ENCODE measurements at regions not wholly inside any gene's neighbourhood (a gene's known extent, or its start where the extent isn't known, plus 50 kb on each side); places are given as distances from the start of the nearest gene placed in this dataset.
"Not testable (repeated sequence)": the region's sequence is repeated elsewhere in the genome, so short reads cannot be mapped to it uniquely, and the experiment has no call there.

GRCh38 chr4:66266554-66266953, 596.3 kb upstream of the EPHA5 start:
- not testable (repeated sequence) for DNase-seq

DNA sequence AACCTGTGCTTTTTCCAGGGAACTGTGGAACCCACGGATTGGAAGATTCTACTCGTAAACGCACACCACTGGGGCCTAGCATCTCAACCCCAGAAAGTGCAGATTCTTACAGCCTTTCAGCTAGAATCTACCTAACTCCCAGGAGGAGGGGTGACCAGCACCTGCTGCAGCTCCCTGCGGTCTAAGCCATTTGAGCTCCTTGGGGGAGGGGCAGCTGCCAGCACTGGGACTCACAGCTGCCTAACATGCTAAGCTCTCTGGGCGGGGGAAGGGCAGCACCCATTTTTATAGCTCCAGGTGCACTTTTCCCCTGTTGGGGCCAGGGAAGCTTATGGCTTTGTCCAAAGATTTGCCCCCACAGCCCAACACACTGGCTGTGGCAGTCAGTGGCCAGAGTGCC, 595.7 kb upstream of the EPHA5 start:
- DNase-seq: no peak

- DNase-seq: no peak
Measured at GRCh38 chr4:66252291-66252690, 582.0 kb upstream of the EPHA5 start.

GRCh38 chr4:66246643-66247042, 576.4 kb upstream of the EPHA5 start:
- DNase-seq: no peak

DNA sequence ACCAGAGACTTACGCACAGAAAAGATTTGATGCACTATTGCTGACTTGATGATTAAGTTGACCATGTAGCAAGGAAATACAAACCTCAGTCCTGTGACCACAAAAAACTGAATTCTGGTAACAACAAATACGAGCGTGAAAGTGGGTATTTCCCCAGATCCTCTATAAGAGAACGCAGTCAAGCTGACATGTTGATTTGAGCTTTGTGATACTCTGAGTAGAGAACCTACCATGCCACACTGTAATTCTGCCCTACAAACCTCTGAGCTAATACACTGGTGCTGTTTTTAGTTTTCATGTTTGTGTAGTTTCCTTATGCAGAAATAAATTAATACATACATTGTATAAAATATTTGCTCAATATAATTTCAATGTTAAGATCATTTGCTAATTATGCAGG, 565.6 kb upstream of the EPHA5 start:
- DNase-seq: no peak

DNA sequence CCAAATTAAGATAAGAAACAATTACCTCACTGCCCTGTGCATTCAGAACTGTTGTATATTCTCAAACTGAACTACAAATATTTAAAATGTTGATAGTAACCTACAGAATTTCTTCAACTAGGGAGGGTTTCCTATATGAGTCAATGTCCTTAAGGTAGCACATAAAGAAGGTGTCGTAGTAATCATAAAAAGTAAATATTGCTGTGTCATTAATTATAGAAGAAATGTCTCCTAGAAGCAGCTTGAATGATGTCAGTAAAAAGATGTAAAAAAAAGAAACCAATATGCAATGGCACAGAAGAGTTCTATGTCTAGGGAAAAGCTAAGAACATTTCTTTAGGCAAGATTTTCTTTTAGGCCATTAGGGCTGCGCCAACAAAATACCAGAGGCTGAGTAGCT, 559.6 kb upstream of the EPHA5 start:
- no peak for DNase-seq

GRCh38 chr4:66225539-66225938, 555.2 kb upstream of the EPHA5 start:
- no peak for DNase-seq

- no peak for DNase-seq
Measured at GRCh38 chr4:66223068-66223703, 552.9 kb upstream of the EPHA5 start.

DNA sequence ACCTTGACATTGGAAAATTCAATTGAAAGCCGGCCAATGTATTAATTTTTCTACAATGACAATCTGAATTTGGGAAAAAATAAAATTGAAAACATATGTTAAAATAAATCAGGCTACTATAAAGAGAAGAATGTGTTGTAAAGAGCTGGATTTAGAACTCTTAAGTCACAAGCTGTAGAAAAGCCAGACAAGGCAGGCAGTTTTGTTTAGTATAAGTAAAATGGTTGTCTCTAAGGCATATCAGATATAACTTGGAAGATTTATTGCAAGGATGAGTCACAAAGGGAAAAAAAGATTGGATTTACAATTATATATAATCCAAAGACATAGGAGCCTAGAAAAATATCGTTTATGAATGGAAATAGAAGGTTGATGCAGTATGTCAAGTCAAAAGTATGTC, 549.1 kb upstream of the EPHA5 start:
- no peak for DNase-seq

GRCh38 chr4:66216252-66216651, 546.0 kb upstream of the EPHA5 start:
- no peak for DNase-seq

DNA sequence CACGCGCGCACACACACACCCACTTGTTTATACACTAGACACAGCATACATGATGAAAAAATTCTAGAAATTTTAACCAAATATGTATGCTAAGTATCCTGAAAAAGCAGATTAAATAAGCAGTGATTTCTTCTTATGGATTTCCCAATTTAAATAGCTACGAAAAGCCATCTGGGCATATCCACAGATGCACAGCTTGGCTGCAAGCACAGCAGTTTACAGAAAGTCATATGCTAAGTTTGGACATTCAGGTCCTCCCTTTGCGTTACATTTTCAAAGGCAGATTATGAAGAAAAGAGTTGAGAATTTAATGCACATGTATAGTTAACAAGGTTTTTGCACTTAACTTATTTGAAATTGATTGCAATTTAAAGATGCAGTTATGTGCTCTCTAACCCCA, 542.2 kb upstream of the EPHA5 start:
- no peak for DNase-seq

- DNase-seq: no peak
Measured at GRCh38 chr4:66204534-66205247, 534.4 kb upstream of the EPHA5 start.

DNA sequence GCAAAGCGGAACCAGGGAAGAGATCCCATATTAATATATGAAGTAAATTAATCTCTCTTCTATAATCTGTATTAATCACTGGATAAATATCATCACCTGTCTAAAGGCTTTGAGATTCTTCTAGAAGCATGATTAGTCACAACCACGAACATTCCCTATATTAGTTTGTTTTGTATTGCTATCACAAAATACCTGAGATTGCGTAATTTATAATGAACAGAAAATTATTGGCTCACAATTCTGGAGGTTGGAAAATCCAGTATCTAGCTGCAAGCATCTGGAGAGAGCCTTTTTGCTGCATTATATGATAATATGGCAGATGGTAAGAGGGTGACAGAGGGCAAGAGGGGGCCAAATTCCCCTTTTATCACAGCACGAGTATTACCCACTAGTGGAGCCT, 532.6 kb upstream of the EPHA5 start:
- no peak for DNase-seq

- DNase-seq: no peak
Measured at GRCh38 chr4:66197451-66197850, 527.2 kb upstream of the EPHA5 start.

DNA sequence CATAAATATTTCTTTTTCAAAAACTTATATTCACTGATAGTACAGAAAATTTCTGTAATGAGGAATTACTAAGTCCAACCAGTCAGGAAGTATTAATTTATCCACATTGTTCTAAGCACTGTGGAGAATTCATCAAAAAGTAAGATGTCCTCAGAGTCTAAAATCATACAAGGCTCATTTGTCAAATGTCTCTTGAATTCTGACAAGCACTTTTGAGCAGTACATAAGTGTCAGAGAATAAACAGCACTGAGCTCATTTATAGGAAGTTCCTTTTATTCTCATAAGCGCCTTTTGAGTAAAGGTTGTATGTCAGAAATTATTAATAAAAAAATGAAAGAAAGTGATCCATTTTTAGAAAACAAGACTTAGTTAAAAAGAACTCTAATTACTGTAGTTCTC, 523.2 kb upstream of the EPHA5 start:
- DNase-seq: no peak

DNA sequence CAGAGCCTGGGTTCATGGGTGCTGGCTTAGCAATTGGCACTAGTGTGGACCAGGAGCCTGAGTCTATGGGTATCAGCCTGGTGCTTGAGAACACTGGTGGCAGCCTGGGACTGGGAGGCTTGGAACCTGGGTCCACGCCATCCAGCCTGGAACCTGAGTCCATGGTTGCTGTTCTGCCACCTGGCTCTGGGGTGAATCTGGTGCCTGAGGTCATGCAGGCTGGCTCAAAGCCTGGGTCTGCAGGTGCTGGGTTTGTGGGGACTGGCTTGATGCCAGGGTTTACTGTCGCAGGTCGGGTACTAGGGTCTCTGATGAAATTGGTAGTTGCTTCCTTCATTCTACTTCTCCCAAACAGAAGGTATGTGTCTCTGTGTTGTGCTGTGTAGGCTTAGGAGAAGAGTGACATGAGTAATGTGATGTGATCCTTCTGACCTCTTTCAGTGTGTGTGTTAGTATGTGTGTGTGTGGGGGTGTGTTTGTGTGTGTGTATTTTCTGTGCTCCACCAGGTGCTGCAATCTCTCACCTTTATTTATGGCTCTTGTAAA, 517.0 kb upstream of the EPHA5 start:
- DNase-seq: no peak

- DNase-seq: no peak
Measured at GRCh38 chr4:66186095-66186494, 515.8 kb upstream of the EPHA5 start.

- no peak for DNase-seq
Measured at GRCh38 chr4:66182636-66183035, 512.3 kb upstream of the EPHA5 start.

GRCh38 chr4:66178906-66179305, 508.6 kb upstream of the EPHA5 start:
- DNase-seq: no peak

GRCh38 chr4:66169341-66169740, 499.1 kb upstream of the EPHA5 start:
- DNase-seq: no peak

- no peak for DNase-seq
Measured at GRCh38 chr4:66164869-66165268, 494.6 kb upstream of the EPHA5 start.

DNA sequence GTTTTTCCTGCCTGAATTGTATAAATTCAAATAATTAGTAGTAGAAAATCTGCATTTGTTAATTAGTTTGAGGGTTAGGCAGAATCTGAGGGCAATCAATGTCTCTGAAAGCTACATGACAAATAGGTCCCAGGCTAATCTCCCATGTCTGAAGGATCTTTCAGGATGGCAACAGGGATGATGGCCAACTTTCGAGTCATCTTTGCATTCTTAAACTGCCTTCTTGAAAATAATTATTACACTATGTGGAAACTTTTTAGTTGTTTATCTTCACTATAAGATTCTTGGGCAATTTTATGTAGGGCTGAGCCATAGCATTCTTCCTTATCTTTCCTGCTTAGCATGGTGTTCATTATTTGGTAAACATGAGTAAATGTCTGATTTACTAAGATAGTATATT, 490.3 kb upstream of the EPHA5 start:
- no peak for DNase-seq

DNA sequence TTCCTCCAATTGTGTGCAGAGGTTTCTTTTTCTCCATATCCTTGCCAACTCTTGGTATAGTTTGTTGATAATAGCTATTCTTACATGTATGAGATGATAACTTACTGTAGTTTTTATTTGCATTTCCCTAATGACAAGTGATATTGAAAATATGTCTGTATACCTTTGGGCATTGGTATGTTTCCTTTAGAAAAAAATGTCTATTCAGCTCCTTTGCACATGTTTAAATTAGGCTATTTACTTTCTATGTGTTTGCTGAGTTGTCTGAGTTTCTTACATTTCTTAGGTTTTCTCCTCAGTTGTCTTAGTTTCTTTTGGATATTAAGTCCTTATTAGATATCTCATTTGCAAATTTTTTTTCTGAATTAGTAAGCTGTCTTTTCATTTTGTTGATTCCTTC, 487.3 kb upstream of the EPHA5 start:
- DNase-seq: no peak

DNA sequence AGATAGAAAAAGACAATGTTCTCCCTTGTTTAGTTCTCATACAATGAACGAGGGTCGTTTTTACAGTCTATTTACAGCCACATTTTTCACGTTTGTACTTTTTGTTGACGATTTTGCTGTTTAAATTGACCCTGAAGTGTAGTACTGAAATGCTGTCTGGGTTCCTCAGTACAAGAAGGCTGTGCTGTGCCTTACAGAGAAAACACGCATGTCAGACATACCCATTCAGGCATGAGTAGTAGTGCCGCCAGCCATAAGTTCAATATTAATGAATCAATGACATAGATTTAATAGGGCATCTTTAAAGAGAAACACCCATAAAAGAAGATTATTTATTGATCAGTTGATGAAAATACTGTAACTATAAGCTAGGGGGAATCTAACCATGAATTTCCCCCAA, 459.8 kb upstream of the EPHA5 start:
- no peak for DNase-seq

All from right kidney (tissue), 1 donor.